ENCODE measurements at regions not wholly inside any gene's neighbourhood (a gene's known extent, or its start where the extent isn't known, plus 50 kb on each side); places are given as distances from the start of the nearest gene placed in this dataset.

GRCh38 chr5:116939641-116940040, 365.0 kb upstream of the SEMA6A start:
- TF ChIP-seq POLR2A (IDR thresholded peaks at IDR 0.05): no peak
- no peak for TF ChIP-seq CTCF (IDR thresholded peaks at IDR 0.05)
